ENCODE measurements at regions not wholly inside any gene's neighbourhood (a gene's known extent, or its start where the extent isn't known, plus 50 kb on each side); places are given as distances from the start of the nearest gene placed in this dataset.

GRCh38 chr12:58341791-58342190, 400.4 kb downstream of the ATP23 start:
- TF ChIP-seq CTCF (IDR thresholded peaks at IDR 0.05; ENCODE audit: insufficient read depth, low read length, poor library complexity, severe bottlenecking): no peak

GRCh38 chr12:58342736-58343135, 401.4 kb downstream of the ATP23 start:
- Histone ChIP-seq H3K4me3 (ENCODE audit: low read depth, low read length) (no peak overlapping the region), H3K27me3 (ENCODE audit: control insufficient read depth, insufficient read depth, low read length) (no peaks in the 10 kb centered on the region), H3K36me3 (ENCODE audit: control insufficient read depth, insufficient read depth, low read length) (no peaks in the 10 kb centered on the region)
- DNase-seq (ENCODE audit: low read depth): no peak
- TF ChIP-seq CTCF (IDR thresholded peaks at IDR 0.05; ENCODE audit: insufficient read depth, low read length, poor library complexity, severe bottlenecking): no peak

More at GRCh38 chr12:58341791-58342190, 400.4 kb downstream of the ATP23 start:
- H3K36me3 ChIP-seq (ENCODE audit: control insufficient read depth, insufficient read depth, low read length): no peaks in the 10 kb centered on the region
- no peak overlapping the region for H3K4me3 ChIP-seq (ENCODE audit: low read depth, low read length)
- DNase-seq (ENCODE audit: low read depth): no peak
- H3K27me3 ChIP-seq (ENCODE audit: control insufficient read depth, insufficient read depth, low read length): no peaks in the 10 kb centered on the region

GRCh38 chr12:58346032-58346632, 404.8 kb downstream of the ATP23 start:
- Histone ChIP-seq H3K4me3 (ENCODE audit: low read depth, low read length) (no peak overlapping the region), H3K27me3 (ENCODE audit: control insufficient read depth, insufficient read depth, low read length) (no peaks in the 10 kb centered on the region), H3K36me3 (ENCODE audit: control insufficient read depth, insufficient read depth, low read length) (no peaks in the 10 kb centered on the region)
- DNase-seq (ENCODE audit: low read depth): no peak
- TF ChIP-seq CTCF (IDR thresholded peaks at IDR 0.05; ENCODE audit: insufficient read depth, low read length, poor library complexity, severe bottlenecking): peak; percentile 67

GRCh38 chr12:58347188-58347587, 405.8 kb downstream of the ATP23 start:
- no peak overlapping the region for H3K4me3 ChIP-seq (ENCODE audit: low read depth, low read length)
- DNase-seq (ENCODE audit: low read depth): no peak
- no peak for TF ChIP-seq CTCF (IDR thresholded peaks at IDR 0.05; ENCODE audit: insufficient read depth, low read length, poor library complexity, severe bottlenecking)

GRCh38 chr12:58347691-58348090, 406.3 kb downstream of the ATP23 start:
- Histone ChIP-seq H3K4me3 (ENCODE audit: low read depth, low read length) (no peak overlapping the region), H3K27me3 (ENCODE audit: control insufficient read depth, insufficient read depth, low read length) (no peaks in the 10 kb centered on the region), H3K36me3 (ENCODE audit: control insufficient read depth, insufficient read depth, low read length) (no peaks in the 10 kb centered on the region)
- no peak for TF ChIP-seq CTCF (IDR thresholded peaks at IDR 0.05; ENCODE audit: insufficient read depth, low read length, poor library complexity, severe bottlenecking)
- no peak for DNase-seq (ENCODE audit: low read depth)

More at GRCh38 chr12:58347188-58347587, 405.8 kb downstream of the ATP23 start:
- H3K27me3 ChIP-seq (ENCODE audit: control insufficient read depth, insufficient read depth, low read length): no peaks in the 10 kb centered on the region
- no peaks in the 10 kb centered on the region for H3K36me3 ChIP-seq (ENCODE audit: control insufficient read depth, insufficient read depth, low read length)

GRCh38 chr12:58349161-58349560, 407.8 kb downstream of the ATP23 start:
- DNase-seq (ENCODE audit: low read depth): no peak
- Histone ChIP-seq H3K36me3 (ENCODE audit: control insufficient read depth, insufficient read depth, low read length) (no peaks in the 10 kb centered on the region), H3K4me3 (ENCODE audit: low read depth, low read length) (no peak overlapping the region), H3K27me3 (ENCODE audit: control insufficient read depth, insufficient read depth, low read length) (no peaks in the 10 kb centered on the region)
- no peak for TF ChIP-seq CTCF (IDR thresholded peaks at IDR 0.05; ENCODE audit: insufficient read depth, low read length, poor library complexity, severe bottlenecking)

Data from kidney epithelial cell (primary cell).